ENCODE measurements at regions not wholly inside any gene's neighbourhood (a gene's known extent, or its start where the extent isn't known, plus 50 kb on each side); places are given as distances from the start of the nearest gene placed in this dataset.

DNA sequence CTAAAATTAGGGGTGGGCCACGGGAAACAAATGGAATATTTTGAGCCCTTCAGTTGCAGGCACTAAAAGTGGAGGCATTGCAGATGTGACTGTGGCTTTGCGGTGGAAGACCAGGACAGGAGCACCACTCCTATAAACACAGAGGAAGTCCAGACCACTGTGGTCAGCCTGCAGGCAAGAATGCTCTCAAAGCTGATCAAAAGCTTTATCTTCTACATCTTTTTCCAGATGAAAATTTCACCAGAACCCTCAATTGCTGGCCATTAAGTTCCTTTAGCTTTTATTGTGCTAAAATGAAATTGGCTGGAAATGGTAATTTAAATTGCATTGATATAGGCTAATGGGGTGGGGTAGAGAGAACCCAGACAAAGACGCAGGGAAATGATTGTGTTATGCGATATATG, 208.8 kb downstream of the ERCC6L2 start:
- ATAC-seq = no peak

DNA sequence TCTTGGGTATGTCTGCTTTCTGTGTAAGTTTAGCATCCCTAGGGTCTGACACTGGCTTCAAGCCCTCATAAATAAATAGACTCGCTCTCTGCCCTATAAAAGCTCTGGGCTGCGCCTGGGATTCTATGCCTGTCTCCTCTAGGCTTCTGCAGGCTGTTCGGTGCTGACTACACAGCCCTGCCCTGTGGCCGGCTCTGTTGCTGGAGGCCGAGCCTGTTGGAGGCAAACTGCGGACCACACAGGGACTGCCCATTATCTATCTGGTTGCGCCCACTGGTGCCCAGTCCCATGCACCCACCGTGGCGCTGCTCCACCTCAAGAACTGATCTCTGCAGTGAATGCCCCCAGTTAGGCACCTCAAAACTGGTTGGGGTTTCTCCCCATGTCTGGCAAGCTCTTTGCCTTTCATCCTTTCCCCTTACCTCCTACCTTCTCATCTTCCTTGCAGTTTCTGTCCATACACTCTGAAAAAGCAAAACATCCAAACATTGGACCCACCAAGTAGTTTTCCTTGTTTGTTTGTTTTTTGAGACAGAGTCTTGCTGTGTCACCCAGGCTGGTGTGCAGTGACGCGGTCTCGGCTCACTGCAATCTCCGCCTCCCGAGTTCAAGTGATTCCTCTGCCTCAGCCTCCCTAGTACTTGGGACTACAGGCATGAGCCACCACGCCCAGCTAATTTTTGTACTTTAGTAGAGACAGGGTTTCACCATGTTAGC, 207.2 kb downstream of the ERCC6L2 start:
- no peaks in the 10 kb centered on the region for H3K36me3 ChIP-seq (ENCODE audit: insufficient read depth)
- Mint-ChIP-seq H3K9me3 (no peaks in the 10 kb centered on the region), H3K4me3 (no peak overlapping the region), H3K4me1 (peaks cover 12% of the 10 kb centered on the region), H3K27ac (no peak overlapping the region), H3K27me3 (ENCODE audit: insufficient read depth, low read depth, poor library complexity) (no peaks in the 10 kb centered on the region), H3K36me3 (ENCODE audit: low read depth) (no peaks in the 10 kb centered on the region)
- no peak for TF ChIP-seq CREB1 (CRISPR knock-in tag; IDR thresholded peaks at IDR 0.05; ENCODE audit: low read depth)
- TF ChIP-seq CTCF (conservative IDR thresholded peaks at IDR 0.05; ENCODE audit: low read depth in 2 of 2) = no peak
- no peak for TF ChIP-seq EZH2 (IDR thresholded peaks at IDR 0.05; ENCODE audit: low read depth, unreplicated experiment)
- TF ChIP-seq ZNF114 (CRISPR knock-in tag; IDR thresholded peaks at IDR 0.05) = no peak
- TF ChIP-seq, protein P1, sequence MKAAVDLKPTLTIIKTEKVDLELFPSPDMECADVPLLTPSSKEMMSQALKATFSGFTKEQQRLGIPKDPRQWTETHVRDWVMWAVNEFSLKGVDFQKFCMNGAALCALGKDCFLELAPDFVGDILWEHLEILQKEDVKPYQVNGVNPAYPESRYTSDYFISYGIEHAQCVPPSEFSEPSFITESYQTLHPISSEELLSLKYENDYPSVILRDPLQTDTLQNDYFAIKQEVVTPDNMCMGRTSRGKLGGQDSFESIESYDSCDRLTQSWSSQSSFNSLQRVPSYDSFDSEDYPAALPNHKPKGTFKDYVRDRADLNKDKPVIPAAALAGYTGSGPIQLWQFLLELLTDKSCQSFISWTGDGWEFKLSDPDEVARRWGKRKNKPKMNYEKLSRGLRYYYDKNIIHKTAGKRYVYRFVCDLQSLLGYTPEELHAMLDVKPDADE (IDR thresholded peaks at IDR 0.05) = no peak
- TF ChIP-seq POLR2AphosphoS5 (IDR thresholded peaks at IDR 0.05; ENCODE audit: low read depth) = no peak
- H3K4me3 ChIP-seq = no peak overlapping the region
- no peaks in the 10 kb centered on the region for H3F3A ChIP-seq (replicated peaks; ENCODE audit: low read depth)
- ATAC-seq (no peak), DNase-seq (ENCODE audit: low spot score) (no peak)
- no peak overlapping the region for H3K27ac ChIP-seq (ENCODE audit: low read depth)
- H2AFZ ChIP-seq = no peak overlapping the region; the same call in 1 of the 2 replicates
- no peak overlapping the region for H3K4me2 ChIP-seq
- H3K4me1 ChIP-seq (ENCODE audit: insufficient read depth) = peaks cover 15% of the 10 kb centered on the region
- H3K27me3 ChIP-seq (ENCODE audit: insufficient read depth) = no peaks in the 10 kb centered on the region
- H4K20me1 ChIP-seq (replicated peaks; ENCODE audit: insufficient read depth) = no peaks in the 10 kb centered on the region
- no peaks in the 10 kb centered on the region for H3K9me2 ChIP-seq (ENCODE audit: insufficient read depth)
- H3K79me2 ChIP-seq (replicated peaks; ENCODE audit: insufficient read depth) = no peaks in the 10 kb centered on the region

More for the DNA sequence above, 208.8 kb downstream of the ERCC6L2 start:
- Histone ChIP-seq H3K36me3 (ENCODE audit: insufficient read depth) (no peaks in the 10 kb centered on the region), H2AFZ (no peak overlapping the region), H3K27me3 (ENCODE audit: insufficient read depth) (no peaks in the 10 kb centered on the region), H3K4me3 (no peak overlapping the region), H3K9me2 (ENCODE audit: insufficient read depth) (0 out of 2 replicates have a peak, but pooled peaks cover 8% of the 10 kb centered on the region), H3K4me1 (ENCODE audit: insufficient read depth) (peaks cover 19% of the 10 kb centered on the region), H3K79me2 (replicated peaks; ENCODE audit: insufficient read depth) (no peaks in the 10 kb centered on the region), H3K4me2 (no peak overlapping the region), H4K20me1 (replicated peaks; ENCODE audit: insufficient read depth) (no peaks in the 10 kb centered on the region), H3K27ac (ENCODE audit: low read depth) (no peak overlapping the region), H3F3A (replicated peaks; ENCODE audit: low read depth) (no peaks in the 10 kb centered on the region)
- Mint-ChIP-seq H3K9me3 (no peaks in the 10 kb centered on the region), H3K4me1 (peaks cover 15% of the 10 kb centered on the region), H3K27me3 (ENCODE audit: insufficient read depth, low read depth, poor library complexity) (peaks cover 3% of the 10 kb centered on the region), H3K4me3 (no peak overlapping the region), H3K27ac (no peak overlapping the region), H3K36me3 (ENCODE audit: low read depth) (no peaks in the 10 kb centered on the region)
- no peak for DNase-seq (ENCODE audit: low spot score)
- no peak for TF ChIP-seq ZNF331 (CRISPR knock-in tag; IDR thresholded peaks at IDR 0.05; ENCODE audit: low read depth)
- no peak for TF ChIP-seq POLR2AphosphoS5 (IDR thresholded peaks at IDR 0.05; ENCODE audit: low read depth)
- no peak for TF ChIP-seq EZH2phosphoT487 (IDR thresholded peaks at IDR 0.05; ENCODE audit: unreplicated experiment)
- TF ChIP-seq REST (IDR thresholded peaks at IDR 0.05; ENCODE audit: unreplicated experiment) = no peak
- TF ChIP-seq ZNF114 (CRISPR knock-in tag; IDR thresholded peaks at IDR 0.05) = no peak
- no peak for TF ChIP-seq STAT1 (IDR thresholded peaks at IDR 0.05; ENCODE audit: unreplicated experiment)
